ENCODE measurements at regions not wholly inside any gene's neighbourhood (a gene's known extent, or its start where the extent isn't known, plus 50 kb on each side); places are given as distances from the start of the nearest gene placed in this dataset.

DNA sequence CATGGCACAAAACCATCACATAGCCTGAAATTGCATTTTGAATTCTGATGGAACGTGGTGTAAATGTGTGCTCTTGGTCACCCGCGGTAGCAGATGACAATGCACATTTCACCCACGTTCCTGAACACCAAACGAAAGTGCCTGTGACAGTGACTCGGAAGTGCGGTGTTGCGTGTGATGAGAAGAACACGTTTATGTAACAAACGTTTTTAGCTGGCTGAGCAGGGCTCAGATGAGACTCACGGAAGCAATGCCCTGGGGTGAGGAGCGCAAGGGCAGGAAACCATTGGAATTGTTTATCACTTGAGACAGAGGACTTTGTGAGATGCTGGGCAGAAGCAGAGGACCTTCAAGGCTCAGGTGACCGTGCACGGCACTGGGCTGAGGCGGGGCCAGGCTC, 449.2 kb upstream of the CFAP20DC start:
- TF ChIP-seq, protein P1, sequence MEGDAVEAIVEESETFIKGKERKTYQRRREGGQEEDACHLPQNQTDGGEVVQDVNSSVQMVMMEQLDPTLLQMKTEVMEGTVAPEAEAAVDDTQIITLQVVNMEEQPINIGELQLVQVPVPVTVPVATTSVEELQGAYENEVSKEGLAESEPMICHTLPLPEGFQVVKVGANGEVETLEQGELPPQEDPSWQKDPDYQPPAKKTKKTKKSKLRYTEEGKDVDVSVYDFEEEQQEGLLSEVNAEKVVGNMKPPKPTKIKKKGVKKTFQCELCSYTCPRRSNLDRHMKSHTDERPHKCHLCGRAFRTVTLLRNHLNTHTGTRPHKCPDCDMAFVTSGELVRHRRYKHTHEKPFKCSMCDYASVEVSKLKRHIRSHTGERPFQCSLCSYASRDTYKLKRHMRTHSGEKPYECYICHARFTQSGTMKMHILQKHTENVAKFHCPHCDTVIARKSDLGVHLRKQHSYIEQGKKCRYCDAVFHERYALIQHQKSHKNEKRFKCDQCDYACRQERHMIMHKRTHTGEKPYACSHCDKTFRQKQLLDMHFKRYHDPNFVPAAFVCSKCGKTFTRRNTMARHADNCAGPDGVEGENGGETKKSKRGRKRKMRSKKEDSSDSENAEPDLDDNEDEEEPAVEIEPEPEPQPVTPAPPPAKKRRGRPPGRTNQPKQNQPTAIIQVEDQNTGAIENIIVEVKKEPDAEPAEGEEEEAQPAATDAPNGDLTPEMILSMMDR (conservative IDR thresholded peaks at IDR 0.05): no peak
- no peak for TF ChIP-seq EZH2 (IDR thresholded peaks at IDR 0.05; ENCODE audit: low read depth)

Data from PC-9 (cell line).